Smooth muscle cell (in vitro differentiated cells): ENCODE measurements at regions not wholly inside any gene's neighbourhood (a gene's known extent, or its start where the extent isn't known, plus 50 kb on each side); places are given as distances from the start of the nearest gene placed in this dataset.

ENCODE experiments used
- DNase-seq: peaks from one replicate; lab custom pipeline; 2025; ENCODE audit not compliant: unreplicated experiment; lab: John Stamatoyannopoulos, UW
- H2AFZ ChIP-seq: fragments of 200-600 bp; sonication (generic); 2 replicates; pipeline ENCODE4 v1.6.0; 2016; ENCODE audit warnings: antibody characterized with exemption, low read depth, mild to moderate bottlenecking
- H3F3A ChIP-seq: fragments of 200-600 bp; sonication (generic); 2 replicates; pipeline ENCODE4 v1.6.0; 2017; ENCODE audit warnings: antibody characterized with exemption, low read depth
- H3K27ac ChIP-seq: fragments of 200-600 bp; sonication (generic); 2 replicates; pipeline ENCODE4 v1.5.1; 2016; ENCODE audit warnings: low read depth, mild to moderate bottlenecking
- H3K27me3 ChIP-seq: fragments of 200-600 bp; sonication (generic); 2 replicates; pipeline ENCODE4 v1.6.1; 2016; ENCODE audit warnings: low read depth, mild to moderate bottlenecking
- H3K36me3 ChIP-seq: fragments of 200-600 bp; sonication (generic); 2 replicates; pipeline ENCODE4 v1.5.1; 2016; ENCODE audit warnings: low read depth
- H3K4me1 ChIP-seq: fragments of 200-600 bp; sonication (generic); 2 replicates; pipeline ENCODE4 v1.5.1; 2016; ENCODE audit warnings: low read depth
- H3K4me2 ChIP-seq: fragments of 200-600 bp; sonication (generic); 2 replicates; pipeline ENCODE4 v1.6.0; 2016; ENCODE audit warnings: mild to moderate bottlenecking
- H3K4me3 ChIP-seq: fragments of 200-600 bp; sonication (generic); 2 replicates; pipeline ENCODE4 v1.5.1; 2016; ENCODE audit warnings: mild to moderate bottlenecking
- H3K79me2 ChIP-seq: fragments of 200-600 bp; sonication (generic); 2 replicates; pipeline ENCODE4 v1.6.0; 2016; ENCODE audit warnings: low read depth, mild to moderate bottlenecking
- H3K9ac ChIP-seq: fragments of 200-600 bp; sonication (generic); 2 replicates; pipeline ENCODE4 v1.6.0; 2016; ENCODE audit warnings: low read depth
- H3K9me3 ChIP-seq: fragments of 200-600 bp; sonication (generic); replicated peaks from 2 replicates; pipeline ENCODE4 v1.5.1; 2016; ENCODE audit warnings: low read depth
- H4K20me1 ChIP-seq: fragments of 200-600 bp; sonication (generic); 2 replicates; pipeline ENCODE4 v1.6.0; 2016; ENCODE audit warnings: low read depth
- CTCF ChIP-seq: fragments of 200-600 bp; sonication (generic); IDR thresholded peaks from 2 replicates; pipeline ENCODE4 v1.5.1; 2017; ENCODE audit warnings: borderline replicate concordance, mild to moderate bottlenecking, antibody characterized with exemption; ENCODE audit not compliant: insufficient read depth, poor library complexity, severe bottlenecking
- WGBS: methylation state at CpG from one replicate; pipeline ENCODE4 v1.1.7; 2016; ENCODE audit warnings: low lambda C conversion rate; 5-methylcytosine and 5-hydroxymethylcytosine counted together

- 3% methylated on average over 1 of the region's 1 CpG for WGBS
- no peak for TF ChIP-seq CTCF
- Histone ChIP-seq H3K27ac (peak overlapping the region; percentile 93), H3K4me3 (no peak overlapping the region), H3K9ac (peak overlapping the region; percentile 60), H2AFZ (no peak overlapping the region), H3K9me3 (no peaks in the 10 kb centered on the region), H3K4me2 (peak overlapping the region; percentile 42), H3F3A (peaks cover 23% of the 10 kb centered on the region), H3K27me3 (no peaks in the 10 kb centered on the region), H4K20me1 (no peaks in the 10 kb centered on the region), H3K4me1 (peaks cover 2% of the 10 kb centered on the region), H3K36me3 (no peaks in the 10 kb centered on the region), H3K79me2 (no peaks in the 10 kb centered on the region)
- DNase-seq, result no peak
Observed at GRCh38 chr9:79220666-79221065, 351.1 kb upstream of the TLE4 start.

GRCh38 chr9:79221084-79221483 lies 350.7 kb upstream of the TLE4 start:
- H3K27me3 ChIP-seq, result no peaks in the 10 kb centered on the region
- peak overlapping the region; percentile 60 for H3K9ac ChIP-seq
- no peak overlapping the region for H3K4me3 ChIP-seq
- no peak overlapping the region for H2AFZ ChIP-seq
- H3K9me3 ChIP-seq, result no peaks in the 10 kb centered on the region
- no peaks in the 10 kb centered on the region for H3K36me3 ChIP-seq
- H3K79me2 ChIP-seq, result no peaks in the 10 kb centered on the region
- H3K4me2 ChIP-seq, result peak overlapping the region; percentile 42
- H3K4me1 ChIP-seq, result no peaks in the 10 kb centered on the region
- no peaks in the 10 kb centered on the region for H4K20me1 ChIP-seq
- H3K27ac ChIP-seq, result peak overlapping the region; percentile 93
- TF ChIP-seq CTCF, result no peak
- DNase-seq, result no peak
- 4% methylated on average over 1 of the region's 1 CpG for WGBS
- peaks cover 23% of the 10 kb centered on the region for H3F3A ChIP-seq

- Histone ChIP-seq H3K27ac (peak overlapping the region; percentile 93), H3F3A (peaks cover 23% of the 10 kb centered on the region), H3K9me3 (no peaks in the 10 kb centered on the region), H3K27me3 (no peaks in the 10 kb centered on the region), H3K79me2 (no peaks in the 10 kb centered on the region), H3K4me1 (no peaks in the 10 kb centered on the region), H2AFZ (no peak overlapping the region), H3K9ac (no peak overlapping the region), H4K20me1 (no peaks in the 10 kb centered on the region), H3K36me3 (no peaks in the 10 kb centered on the region), H3K4me3 (no peak overlapping the region), H3K4me2 (no peak overlapping the region)
- TF ChIP-seq CTCF, result no peak
- 84% methylated on average over 2 of the region's 2 CpGs for WGBS
- no peak for DNase-seq
Observed at GRCh38 chr9:79222483-79222882, 349.3 kb upstream of the TLE4 start.

- Histone ChIP-seq H3K79me2 (no peaks in the 10 kb centered on the region), H4K20me1 (no peaks in the 10 kb centered on the region), H3K4me2 (peak overlapping the region; percentile 29)
Observed at GRCh38 chr9:79224672-79225433, 346.9 kb upstream of the TLE4 start.

More at GRCh38 chr9:79224672-79225433, 346.9 kb upstream of the TLE4 start:
- Histone ChIP-seq H3K36me3 (no peaks in the 10 kb centered on the region), H3K27me3 (no peaks in the 10 kb centered on the region), H3F3A (peaks cover 19% of the 10 kb centered on the region), H3K9ac (no peak overlapping the region), H3K4me1 (no peaks in the 10 kb centered on the region), H3K9me3 (no peaks in the 10 kb centered on the region), H2AFZ (no peak overlapping the region), H3K4me3 (no peak overlapping the region), H3K27ac (peak overlapping the region; percentile 68)
- WGBS, result 58% methylated on average over 3 of the region's 3 CpGs
- TF ChIP-seq CTCF, result no peak
- no peak for DNase-seq
